Fibroblast of skin of scalp (primary cell): ENCODE measurements at regions not wholly inside any gene's neighbourhood (a gene's known extent, or its start where the extent isn't known, plus 50 kb on each side); places are given as distances from the start of the nearest gene placed in this dataset.
"Not testable (repeated sequence)": the region's sequence is repeated elsewhere in the genome, so short reads cannot be mapped to it uniquely, and the experiment has no call there.

ENCODE experiments used
- DNase-seq: peaks from one replicate; pipeline ENCODE4 v3.0.0-alpha.2; 2013

GRCh38 chr5:163789870-163790269 is 284.5 kb downstream of the MAT2B start:
- DNase-seq: peak; percentile 4

- DNase-seq: no peak
Observed at GRCh38 chr5:163790497-163790896, 285.1 kb downstream of the MAT2B start.

- DNase-seq: no peak
Observed at GRCh38 chr5:163794993-163795392, 289.6 kb downstream of the MAT2B start.

- peak; percentile 3 for DNase-seq
Observed at GRCh38 chr5:163807781-163808180, 302.4 kb downstream of the MAT2B start.

- no peak for DNase-seq
Observed at GRCh38 chr5:163809473-163809872, 304.1 kb downstream of the MAT2B start.

- no peak for DNase-seq
Observed at GRCh38 chr5:163813900-163814299, 308.5 kb downstream of the MAT2B start.

GRCh38 chr5:163815240-163815791 is 309.9 kb downstream of the MAT2B start:
- DNase-seq: no peak

GRCh38 chr5:163821142-163821541 is 315.7 kb downstream of the MAT2B start:
- peak; percentile 3 for DNase-seq

- DNase-seq: no peak
Observed at GRCh38 chr5:163822548-163822947, 317.1 kb downstream of the MAT2B start.

- DNase-seq: no peak
Observed at GRCh38 chr5:163825661-163826060, 320.2 kb downstream of the MAT2B start.

- no peak for DNase-seq
Observed at GRCh38 chr5:163826201-163826600, 320.8 kb downstream of the MAT2B start.

- no peak for DNase-seq
Observed at GRCh38 chr5:163832155-163832554, 326.7 kb downstream of the MAT2B start.

- peak; percentile 36 for DNase-seq
Observed at GRCh38 chr5:163838738-163839137, 333.3 kb downstream of the MAT2B start.

GRCh38 chr5:163846512-163846911 is 341.1 kb downstream of the MAT2B start:
- peak; percentile 49 for DNase-seq

- no peak for DNase-seq
Observed at GRCh38 chr5:163855754-163856153, 350.3 kb downstream of the MAT2B start.

GRCh38 chr5:163861670-163862069 is 356.3 kb downstream of the MAT2B start:
- DNase-seq: no peak

GRCh38 chr5:163867324-163867723 is 361.9 kb downstream of the MAT2B start:
- DNase-seq: peak; percentile 40

GRCh38 chr5:163867738-163868137 is 362.3 kb downstream of the MAT2B start:
- no peak for DNase-seq

GRCh38 chr5:163869581-163869980 is 364.2 kb downstream of the MAT2B start:
- DNase-seq: no peak

- no peak for DNase-seq
Observed at GRCh38 chr5:163870441-163870840, 365.0 kb downstream of the MAT2B start.

- DNase-seq: no peak
Observed at GRCh38 chr5:163874431-163874830, 369.0 kb downstream of the MAT2B start.

GRCh38 chr5:163874912-163875311 is 369.5 kb downstream of the MAT2B start:
- DNase-seq: not testable (repeated sequence)

GRCh38 chr5:163877865-163878264 is 372.4 kb downstream of the MAT2B start:
- DNase-seq: no peak

GRCh38 chr5:163878490-163878889 is 373.1 kb downstream of the MAT2B start:
- no peak for DNase-seq

- peak; percentile 84 for DNase-seq
Observed at GRCh38 chr5:163880302-163880701, 374.9 kb downstream of the MAT2B start.
